Skin of body (tissue), 1 donor: ENCODE measurements at regions not wholly inside any gene's neighbourhood (a gene's known extent, or its start where the extent isn't known, plus 50 kb on each side); places are given as distances from the start of the nearest gene placed in this dataset.
A peak's percentile ranks its signal among the peaks of the same experiment; 100 is the strongest.
"Not testable (repeated sequence)": the region's sequence is repeated elsewhere in the genome, so short reads cannot be mapped to it uniquely, and the experiment has no call there.

Experiments used
- DNase-seq: peaks from one replicate; lab custom pipeline; 2025; lab: John Stamatoyannopoulos, UW

DNA sequence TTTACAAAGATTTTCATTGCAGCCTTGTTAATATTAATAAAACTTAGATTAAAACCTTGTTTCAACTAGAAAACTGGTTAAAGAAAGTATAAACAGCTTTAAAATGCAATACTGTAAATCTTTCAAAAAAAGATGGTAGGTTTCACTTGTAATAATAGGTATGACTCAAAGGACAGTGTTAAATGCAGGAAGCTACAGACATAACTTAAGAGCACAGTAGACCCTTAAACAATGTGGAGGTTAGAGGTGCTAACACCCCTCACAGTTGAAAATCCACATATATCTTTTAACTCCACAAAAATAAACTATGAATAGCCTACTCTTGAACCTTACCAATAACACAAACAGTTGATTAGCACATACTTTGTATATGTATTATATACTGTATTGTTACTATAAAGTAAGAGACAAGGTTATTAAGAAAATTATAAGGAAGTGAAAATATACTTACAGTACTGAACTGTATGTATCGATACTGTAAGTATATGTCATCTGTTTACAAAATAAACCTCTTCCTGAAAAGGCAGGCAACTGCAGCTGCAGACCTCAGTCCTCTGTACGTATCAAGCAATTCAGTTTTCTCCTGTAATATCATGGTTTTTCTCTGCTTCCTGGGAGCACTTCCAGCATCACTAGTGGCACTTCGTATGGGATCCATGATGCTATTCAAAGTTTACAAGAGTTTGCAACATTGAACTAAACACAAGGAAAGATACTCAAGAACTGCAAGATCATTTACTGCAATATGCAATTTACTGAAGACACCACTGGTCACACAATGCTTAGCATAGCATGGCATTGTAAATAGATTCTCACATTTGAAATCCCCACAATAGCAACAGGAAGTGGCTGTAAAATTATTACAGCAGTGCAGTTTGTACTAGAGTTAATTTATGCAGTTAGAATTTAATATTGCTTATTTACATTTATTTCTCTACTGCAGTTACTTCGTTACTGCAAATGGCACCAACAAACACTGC is 610.5 kb upstream of the LRRTM4 start:
- no peak for DNase-seq

DNA sequence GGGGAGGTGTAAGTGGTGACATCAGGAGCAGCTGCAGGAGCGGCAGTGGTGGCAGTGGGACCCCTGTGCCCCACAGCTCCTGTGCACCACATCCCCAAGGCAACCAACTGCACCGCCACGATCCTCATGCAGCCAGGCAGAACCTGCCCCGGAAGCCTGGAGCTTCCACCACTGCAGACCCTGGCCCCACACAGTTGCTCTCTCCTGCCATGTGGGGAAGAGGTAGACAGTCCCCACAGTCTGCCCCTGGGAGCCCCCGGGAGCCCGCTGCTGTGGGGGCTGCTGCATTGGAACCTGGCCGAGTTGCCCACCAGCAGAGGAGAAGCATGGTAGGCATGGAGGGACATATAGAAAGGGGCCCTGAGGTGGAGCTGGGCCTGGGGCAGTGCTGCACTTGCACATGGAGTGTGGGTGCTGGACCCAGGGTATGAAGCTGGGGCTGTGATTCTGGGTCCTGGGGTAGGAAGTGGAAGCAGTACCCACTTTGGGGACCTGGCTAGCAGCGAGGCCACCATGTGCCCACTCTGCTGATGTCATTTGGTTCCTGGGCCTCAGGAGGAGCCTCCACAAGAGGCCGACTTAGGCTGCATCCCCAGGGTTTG is 623.3 kb upstream of the LRRTM4 start:
- no peak for DNase-seq

DNA sequence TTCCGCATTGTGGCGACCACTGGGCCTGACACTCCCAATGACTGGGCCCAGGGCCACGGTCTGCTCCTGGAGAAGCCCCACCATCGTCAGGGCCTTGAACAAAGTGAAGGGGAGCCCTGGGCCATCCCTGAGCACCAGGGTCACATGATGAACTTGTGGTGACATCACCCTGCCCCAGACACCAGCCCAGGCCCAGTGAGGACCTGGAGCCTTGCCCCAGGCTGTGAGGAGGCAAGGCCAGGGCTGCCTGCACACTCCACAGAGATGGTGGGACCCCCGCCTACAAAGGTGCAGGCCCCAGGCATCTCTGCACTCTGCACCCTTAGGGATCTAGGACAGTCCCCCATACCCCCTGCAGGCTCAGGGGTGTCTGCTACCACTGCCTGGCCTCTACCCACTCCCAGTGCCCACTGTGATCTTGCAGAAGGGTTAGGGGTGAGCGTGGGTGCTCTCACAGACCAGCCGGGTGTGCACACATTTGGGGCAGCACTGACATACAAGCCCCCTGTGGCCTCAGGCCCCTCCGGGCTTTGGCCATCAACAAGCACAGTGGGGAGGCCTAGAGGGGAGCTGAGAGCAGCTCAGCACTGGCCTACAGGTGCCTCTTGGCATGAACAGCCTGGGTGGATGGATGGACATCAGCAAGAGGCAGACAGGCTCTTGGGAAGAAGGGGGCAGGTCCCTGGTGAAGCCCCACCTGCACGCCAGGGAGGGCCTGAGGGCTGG is 624.0 kb upstream of the LRRTM4 start:
- DNase-seq = no peak

DNA sequence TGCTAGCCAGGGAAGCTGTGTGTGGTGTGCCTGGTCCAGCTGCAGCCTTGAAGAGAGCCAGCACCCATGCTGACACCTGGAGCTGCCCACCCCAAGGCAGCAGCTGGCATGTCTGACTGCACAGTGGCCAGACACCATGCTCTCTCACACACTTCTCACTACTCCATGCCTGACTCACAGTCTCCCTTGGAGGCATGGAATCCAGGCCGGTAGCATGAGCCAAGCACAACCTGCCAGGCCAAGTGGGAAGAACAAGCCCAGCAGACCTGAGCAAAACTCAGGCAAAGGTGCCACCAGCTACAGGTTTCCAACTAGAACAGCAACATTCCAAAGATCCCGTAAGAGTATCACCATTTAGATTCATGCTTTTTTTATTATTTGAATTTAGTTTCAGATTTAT is 625.3 kb upstream of the LRRTM4 start:
- DNase-seq = no peak

DNA sequence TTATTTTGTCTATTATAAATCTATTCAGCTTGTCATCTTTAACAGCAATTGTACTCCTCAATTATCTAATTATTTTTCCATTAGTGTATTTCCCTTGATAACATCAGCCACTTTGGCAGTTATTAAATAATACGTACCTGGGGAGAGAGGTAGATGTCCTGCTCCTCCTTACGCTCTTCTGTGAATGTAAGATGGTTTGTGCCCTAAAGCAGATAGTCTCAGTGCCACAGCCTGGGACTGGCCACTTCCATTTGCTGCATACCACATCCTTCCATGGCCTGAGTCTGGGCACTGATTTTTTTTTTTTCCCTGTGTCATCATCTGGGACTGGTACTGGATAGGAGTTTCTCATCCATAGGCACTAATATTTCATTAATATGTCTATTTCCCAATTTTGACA is 632.4 kb upstream of the LRRTM4 start:
- DNase-seq = no peak

DNA sequence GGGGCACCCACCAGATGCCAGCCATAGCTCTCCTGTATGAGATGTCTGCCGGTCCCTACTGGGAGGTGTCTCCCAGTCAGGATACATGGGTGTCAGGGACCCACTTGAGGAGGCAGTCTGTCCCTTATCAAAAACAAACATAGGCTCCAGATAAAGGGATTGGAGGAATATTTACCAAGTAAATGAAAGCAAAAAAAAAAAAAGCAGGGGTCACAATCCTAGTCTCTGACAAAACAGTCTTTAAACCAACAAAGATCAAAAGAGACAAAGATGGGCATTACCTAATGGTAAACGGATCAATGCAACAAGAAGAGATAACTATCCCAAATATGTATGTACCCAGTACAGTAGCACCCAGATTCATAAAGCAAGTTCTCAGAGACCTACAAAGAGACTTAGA is 640.0 kb upstream of the LRRTM4 start:
- DNase-seq = no peak

DNA sequence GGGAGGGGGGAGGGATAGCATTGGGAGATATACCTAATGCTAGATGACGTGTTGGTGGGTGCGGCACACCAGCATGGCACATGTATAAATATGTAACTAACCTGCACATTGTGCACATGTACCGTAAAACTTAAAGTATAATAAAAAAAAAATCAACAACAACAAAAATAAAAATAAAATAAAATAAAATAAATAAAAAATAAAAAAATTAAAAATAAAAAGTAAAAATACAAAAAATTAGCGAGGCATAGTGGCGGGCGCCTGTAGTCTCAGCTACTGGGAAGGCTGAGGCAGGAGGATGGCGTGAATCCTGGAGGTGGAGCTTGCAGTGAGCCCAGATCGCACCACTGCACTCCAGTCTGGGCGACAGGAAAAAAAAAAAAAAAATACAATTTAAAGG is 650.0 kb upstream of the LRRTM4 start:
- not testable (repeated sequence) for DNase-seq

DNA sequence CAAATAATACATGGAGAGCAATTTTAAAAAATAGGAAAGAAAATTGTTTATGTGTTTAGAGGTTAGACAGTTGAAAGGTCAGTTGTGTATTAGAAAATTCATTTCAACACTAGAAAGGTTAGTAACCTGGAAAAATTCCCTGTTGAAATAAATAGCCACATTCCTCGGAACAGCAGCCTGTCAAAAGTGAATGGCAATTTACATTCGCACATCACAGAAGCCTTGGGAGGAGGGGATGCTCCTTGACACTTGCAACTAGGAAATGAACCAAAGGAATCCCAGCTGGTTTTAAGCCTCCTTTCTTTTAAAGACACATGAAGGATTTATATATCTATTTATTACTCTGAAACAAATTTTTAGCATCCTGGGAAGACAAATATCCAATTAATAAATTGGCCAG is 653.5 kb upstream of the LRRTM4 start:
- no peak for DNase-seq

DNA sequence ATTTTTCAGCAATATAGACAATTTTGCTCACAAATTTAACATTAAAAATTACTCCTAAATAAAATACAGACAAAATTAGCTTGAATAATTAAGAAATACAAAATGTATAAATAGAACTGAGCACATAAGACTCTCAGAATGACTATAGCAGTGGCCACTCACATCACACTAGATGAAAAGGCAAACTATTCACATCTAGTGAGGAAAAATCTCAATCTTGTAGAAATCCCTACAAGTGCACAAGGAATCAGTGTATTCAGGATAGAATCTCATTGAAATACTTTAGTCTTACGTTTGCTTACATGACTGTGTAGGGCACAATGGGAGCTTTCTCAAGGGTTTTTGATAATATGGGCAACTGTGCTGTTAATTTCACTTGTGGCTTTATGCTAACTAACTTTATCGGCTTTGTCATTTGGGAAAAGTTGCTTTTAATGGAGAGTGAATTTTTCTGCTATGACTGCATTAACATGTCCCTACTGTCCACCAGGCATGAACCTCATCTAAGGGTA is 678.9 kb upstream of the LRRTM4 start:
- no peak for DNase-seq

DNA sequence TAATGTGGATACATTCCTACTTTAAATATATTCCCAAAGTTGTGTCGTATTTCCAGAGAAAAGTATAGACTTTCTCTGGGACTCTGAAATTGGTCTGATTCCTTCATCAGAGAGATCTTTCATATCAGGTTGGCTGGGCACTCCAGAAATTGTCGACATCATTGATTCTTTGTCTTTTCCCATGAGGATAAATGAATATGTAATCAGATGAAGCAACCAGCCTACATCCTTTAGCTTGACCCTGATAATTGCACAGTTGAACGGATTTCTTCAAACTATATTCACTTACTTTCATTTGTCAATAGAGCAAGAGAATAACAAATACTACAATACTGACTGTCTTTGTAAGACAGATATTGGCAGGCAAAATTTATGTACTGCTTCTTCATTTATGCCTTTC is 680.2 kb upstream of the LRRTM4 start:
- no peak for DNase-seq

DNA sequence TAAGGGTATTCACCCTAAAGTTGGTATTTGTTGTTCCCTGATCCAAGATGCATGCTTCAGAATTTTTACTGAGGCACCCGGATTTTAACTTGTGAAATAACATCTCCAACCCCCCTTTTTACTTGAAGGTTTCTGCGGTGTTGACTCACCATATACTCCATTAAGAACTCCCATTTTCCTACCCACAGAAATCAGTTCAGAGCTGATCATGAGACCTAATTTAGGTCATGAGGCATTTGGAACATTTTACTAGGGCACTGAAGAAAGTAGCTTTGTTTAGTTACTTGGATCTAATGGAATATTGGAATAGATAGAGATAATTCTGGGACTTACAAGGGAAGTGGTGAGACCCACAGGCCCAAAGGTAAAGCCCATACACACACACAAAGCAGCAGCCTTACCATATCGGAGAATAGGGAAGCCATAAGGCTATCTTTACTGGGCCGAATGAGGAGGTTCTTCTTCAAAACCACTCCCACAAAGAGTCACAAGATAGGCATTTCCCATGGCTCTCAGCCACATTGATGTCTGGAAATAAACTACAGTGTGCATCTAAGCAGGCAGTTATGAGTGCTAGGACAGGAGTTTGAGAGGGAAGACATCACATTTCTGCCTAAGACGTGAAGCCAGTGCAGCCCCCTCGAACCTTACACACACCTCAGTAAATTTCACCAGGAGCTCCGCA is 681.0 kb upstream of the LRRTM4 start:
- DNase-seq = no peak

DNA sequence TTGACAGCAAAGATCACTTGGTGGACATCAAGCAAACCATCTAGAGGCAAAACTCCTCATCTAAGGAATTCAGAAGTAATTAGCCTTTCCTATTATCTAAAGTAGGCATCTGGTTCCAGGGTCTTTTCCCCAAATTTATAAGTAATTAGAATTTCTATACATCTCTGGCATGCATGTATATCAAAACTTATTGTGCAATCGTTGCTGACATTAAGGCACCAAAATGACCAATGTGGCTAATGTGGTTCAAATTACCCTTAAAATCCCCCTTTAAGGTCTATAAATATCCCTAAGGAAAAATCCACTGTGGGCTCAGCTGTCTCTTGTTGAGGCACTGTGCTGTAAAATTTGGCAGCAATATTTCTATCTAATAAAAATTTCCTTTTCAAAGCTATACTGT is 695.9 kb upstream of the LRRTM4 start:
- no peak for DNase-seq

DNA sequence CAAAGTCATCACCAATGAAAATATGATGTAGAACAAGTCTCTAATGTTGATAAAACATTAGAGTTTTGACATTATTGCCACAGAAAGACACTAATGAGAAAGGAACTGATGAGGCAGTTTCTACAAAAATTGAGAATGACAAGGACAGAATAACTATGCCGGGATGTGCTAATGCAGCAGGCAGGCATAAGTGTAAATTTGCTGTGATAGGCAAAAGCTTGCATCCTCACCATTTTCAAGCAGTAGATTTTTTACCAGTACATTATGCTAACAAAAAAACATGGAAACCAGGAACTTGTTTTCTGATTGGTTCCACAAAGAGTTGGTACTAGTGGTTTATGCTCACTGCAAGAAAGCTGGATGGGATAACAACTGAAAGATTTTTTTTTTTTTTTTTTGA is 715.5 kb upstream of the LRRTM4 start:
- no peak for DNase-seq

DNA sequence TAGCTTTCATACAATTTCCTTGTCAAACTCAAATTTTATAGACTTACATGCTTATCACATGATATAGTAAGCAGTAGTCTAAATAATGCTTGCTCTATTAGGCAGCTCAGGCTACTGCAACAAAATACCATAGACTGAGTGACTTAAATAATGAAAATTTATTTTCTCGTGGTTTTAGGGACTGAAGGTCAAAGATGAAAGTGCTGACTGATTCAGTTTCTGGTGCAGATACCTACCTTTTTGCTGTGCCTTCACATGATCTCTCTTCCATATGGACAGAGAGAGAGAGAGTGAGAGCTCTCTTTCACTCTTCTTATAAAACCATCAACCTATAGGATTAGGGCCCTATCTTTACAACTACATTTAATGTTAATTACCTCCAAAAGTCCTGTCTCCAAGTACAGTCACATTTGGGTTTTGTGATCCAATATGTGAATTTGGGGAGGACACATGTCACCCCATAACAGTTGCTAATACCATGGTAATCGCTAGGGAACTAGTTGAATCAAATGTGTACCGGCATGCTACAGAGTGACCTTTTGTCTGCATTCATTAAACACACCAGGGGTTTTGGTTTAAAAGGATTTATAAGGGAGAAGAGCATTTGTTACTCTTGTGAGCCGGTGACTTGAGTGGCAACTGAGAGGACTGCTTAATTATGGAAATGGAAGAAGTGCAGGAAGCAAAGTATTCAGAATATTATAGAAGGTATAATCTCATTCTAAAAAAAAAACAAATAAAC is 723.4 kb upstream of the LRRTM4 start:
- no peak for DNase-seq

DNA sequence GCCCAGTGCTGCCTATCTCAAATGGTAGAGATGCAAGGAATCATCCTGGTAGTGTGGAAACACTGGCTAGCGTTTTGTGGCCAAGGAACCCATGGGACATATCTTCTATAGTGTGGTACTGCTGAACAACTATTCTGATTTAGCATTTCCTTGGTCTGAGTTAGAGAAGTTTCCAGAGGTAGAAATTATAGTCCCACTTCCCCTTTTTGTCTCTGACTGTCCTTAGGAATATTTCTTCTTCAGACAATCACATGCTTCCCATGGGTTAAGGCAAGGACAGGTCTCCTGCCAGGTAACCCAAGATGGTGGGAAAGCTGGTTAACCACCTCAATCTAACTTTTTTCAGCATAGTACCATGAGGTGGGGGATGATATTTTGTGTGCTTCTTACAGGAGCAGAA is 729.5 kb upstream of the LRRTM4 start:
- DNase-seq = no peak

DNA sequence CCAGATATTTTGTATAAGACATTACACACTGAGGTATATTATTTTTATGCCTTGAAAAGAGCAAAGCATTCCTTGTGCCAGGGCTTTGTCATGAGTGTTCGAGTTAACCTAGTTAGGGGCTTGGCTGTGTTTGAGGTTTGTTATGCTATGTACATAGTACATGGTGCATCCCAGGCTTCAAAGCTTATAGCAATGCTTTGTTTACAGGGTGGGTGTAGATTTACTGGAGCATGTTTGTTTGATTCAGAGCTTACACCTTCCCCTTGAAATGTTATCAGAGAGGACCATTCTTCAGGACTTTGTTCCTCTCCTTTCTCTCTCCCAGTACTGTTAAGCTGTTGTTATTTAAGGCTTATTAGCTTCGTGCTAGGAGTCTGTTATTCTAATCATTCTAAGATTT is 738.7 kb upstream of the LRRTM4 start:
- DNase-seq = no peak

DNA sequence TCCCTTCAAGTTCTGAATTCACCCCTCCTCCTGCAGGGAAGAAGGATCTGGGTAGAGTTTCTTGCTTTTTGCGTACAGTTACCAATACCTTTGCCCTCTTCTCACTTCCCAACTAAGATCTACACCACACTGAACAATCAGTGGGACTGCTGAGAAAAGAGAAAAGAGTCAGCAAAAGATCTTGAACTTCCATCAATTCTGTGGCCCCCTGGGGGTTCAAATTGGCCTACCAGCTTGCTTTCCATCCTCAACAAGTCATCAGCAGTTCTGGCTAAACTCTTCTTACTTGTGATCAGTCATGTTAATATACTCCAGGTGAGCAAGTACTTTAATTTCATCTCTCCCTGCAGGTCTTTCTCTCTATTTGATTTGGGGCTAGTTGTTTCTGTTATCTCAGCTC is 739.3 kb upstream of the LRRTM4 start:
- DNase-seq = no peak

DNA sequence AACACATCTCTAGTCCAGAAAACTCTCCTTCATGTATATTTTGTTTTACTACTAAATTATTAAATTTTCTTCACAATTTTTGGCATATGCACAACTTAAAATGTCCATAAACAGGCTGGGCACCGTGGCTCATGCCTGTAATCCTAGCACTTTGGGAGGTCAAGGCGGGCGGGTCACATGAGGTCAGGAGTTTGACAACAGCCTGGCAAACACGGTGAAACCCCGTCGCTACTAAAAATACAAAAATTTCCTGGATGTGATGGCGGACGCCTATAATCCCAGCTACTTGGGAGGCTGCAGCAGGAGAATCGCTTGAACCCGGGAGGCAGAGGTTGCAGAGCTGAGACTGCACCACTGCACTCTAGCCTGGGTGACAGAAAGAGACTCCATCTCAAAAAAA is 739.9 kb upstream of the LRRTM4 start:
- DNase-seq = not testable (repeated sequence)

DNA sequence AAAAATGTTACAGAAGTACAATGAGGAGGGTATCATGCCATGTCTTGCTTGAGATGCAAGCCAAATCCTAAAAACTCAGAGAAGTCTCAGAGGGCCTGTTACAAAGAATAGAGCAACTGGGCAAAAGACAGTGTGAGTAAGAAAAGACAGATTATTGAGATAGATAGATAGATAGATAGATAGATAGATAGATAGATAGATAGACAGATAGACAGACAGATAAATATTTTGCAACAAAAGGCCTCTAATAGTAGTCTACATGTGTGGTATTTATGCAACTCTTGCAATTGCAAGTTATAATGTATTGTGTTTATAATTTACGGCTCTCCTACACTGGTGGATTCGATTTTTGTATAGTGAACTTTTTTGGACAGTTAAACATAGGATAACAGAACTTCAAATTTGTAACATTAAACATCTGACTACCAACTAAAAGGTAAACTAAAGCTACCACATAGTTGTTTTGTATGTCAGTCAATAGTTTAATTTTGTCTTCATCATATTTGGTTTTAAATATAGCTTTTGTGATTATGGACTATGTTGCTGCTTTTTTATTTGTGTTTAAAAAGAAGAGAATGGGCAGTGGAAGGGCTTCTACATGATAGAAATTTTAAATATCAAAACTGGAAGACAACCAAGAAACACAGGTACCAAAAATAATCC is 740.7 kb upstream of the LRRTM4 start:
- no peak for DNase-seq

DNA sequence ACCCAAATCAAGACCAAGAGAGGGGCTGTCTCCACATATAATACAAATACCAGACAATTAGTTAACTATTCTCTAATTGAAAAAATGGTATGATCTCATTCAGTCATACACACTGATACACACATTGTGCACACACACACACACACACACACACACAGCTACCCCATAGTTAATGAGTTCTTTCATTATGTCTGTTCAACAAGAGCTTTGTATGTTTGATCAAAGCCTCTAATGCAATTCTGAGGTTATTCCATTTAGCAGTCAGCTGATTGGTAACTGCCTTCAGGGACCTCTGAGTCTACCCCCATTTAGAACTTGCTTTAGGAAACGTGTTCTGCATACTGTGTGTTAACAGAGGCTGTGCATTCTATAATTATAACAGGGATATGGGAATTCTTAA is 741.4 kb upstream of the LRRTM4 start:
- peak; percentile 1 for DNase-seq
